Activated T-helper 17 cell treated with anti-CD3 and anti-CD28 coated beads, Interleukin-2, amount 50 U/mL, for 72 hours (primary cell): ENCODE measurements at regions not wholly inside any gene's neighbourhood (a gene's known extent, or its start where the extent isn't known, plus 50 kb on each side); places are given as distances from the start of the nearest gene placed in this dataset.

ENCODE experiments used
- ATAC-seq: fragments of 150-1000 bp; cut with Tn5 transposase; replicated peaks from 2 replicates; pipeline ENCODE4 v1.10.0; 2021; ENCODE audit warnings: mild to moderate bottlenecking, moderate library complexity
- H3K27ac Mint-ChIP-seq: one replicate; pipeline ENCODE4 v1.8.0; 2022; ENCODE audit warnings: mixed read lengths
- H3K27me3 Mint-ChIP-seq: one replicate; pipeline ENCODE4 v1.8.0; 2022; ENCODE audit warnings: mixed read lengths
- H3K36me3 Mint-ChIP-seq: one replicate; pipeline ENCODE4 v1.8.0; 2022; ENCODE audit warnings: low read depth, mild to moderate bottlenecking, mixed read lengths
- H3K4me1 Mint-ChIP-seq: one replicate; pipeline ENCODE4 v1.8.0; 2022; ENCODE audit warnings: mixed read lengths
- H3K4me3 Mint-ChIP-seq: one replicate; pipeline ENCODE4 v1.8.0; 2022; ENCODE audit warnings: mild to moderate bottlenecking, mixed read lengths
- H3K9me3 Mint-ChIP-seq: one replicate; pipeline ENCODE4 v1.8.0; 2022; ENCODE audit warnings: mixed read lengths

DNA sequence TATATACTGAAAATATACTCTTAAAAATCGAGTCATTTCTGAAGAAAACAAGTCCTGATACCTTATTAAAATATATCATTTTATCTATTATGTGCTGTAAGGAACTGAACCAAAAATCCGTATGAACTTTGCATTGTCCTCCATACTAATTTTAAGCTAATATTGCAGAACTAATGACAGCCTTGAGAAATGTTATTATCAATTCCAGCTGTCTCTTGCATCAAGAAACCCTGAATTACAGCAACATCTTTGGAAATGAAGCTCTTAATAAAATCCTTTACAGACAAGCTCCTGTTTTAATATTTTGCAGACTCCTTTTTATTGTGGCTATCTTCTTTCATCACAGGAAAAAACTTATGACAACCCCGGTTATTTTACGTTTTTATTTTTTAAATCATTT, 1335.3 kb downstream of the EFNB2 start:
- H3K4me3 Mint-ChIP-seq: no peak overlapping the region
- ATAC-seq: no peak
- H3K4me1 Mint-ChIP-seq: no peaks in the 10 kb centered on the region
- H3K9me3 Mint-ChIP-seq: no peaks in the 10 kb centered on the region
- H3K36me3 Mint-ChIP-seq: no peaks in the 10 kb centered on the region
- H3K27ac Mint-ChIP-seq: no peak overlapping the region
- H3K27me3 Mint-ChIP-seq: no peaks in the 10 kb centered on the region

DNA sequence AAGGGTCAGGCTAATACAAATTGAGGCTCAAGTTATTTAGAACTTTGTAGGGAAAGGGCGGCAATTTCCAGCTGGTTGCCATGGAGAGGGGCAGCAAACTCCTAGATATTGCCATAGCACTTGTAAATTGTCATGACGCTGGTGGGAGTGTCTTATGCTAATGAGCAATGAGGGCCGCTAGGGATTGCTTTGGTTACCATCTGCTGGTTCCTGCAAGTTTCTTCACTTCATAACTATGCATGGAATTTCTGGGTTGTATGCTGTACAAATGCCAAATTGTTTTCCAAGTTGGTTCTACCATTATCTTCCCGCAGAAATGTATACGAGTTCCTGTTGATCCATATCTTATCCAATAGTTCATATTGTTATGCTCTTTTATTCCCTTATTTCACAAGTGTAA, 1339.4 kb downstream of the EFNB2 start:
- Mint-ChIP-seq H3K27me3 (no peaks in the 10 kb centered on the region), H3K4me3 (no peak overlapping the region), H3K9me3 (no peaks in the 10 kb centered on the region), H3K4me1 (no peaks in the 10 kb centered on the region), H3K36me3 (no peaks in the 10 kb centered on the region), H3K27ac (no peak overlapping the region)
- ATAC-seq: no peak

DNA sequence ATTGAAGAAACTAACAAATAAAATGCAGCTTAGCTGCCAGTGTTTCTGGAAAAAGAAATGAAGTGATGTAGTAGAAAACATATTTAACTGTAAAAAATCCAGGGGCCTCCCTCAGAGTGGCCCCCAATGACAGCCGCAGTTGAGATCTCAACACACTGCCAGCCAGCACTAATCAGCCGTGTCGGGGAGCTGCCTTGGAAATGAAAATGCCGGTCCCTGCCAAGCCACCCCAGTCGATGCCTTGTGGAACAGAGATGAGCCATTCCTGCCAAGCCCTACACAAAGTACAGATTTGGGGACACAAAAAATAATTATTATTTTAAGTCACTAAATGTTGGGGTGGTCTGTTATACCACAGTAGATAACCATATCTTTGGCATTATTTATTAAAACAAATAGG, 1342.4 kb downstream of the EFNB2 start:
- H3K36me3 Mint-ChIP-seq: no peaks in the 10 kb centered on the region
- no peak overlapping the region for H3K27ac Mint-ChIP-seq
- H3K4me3 Mint-ChIP-seq: no peak overlapping the region
- no peak for ATAC-seq
- no peaks in the 10 kb centered on the region for H3K9me3 Mint-ChIP-seq
- no peaks in the 10 kb centered on the region for H3K27me3 Mint-ChIP-seq
- H3K4me1 Mint-ChIP-seq: no peaks in the 10 kb centered on the region

DNA sequence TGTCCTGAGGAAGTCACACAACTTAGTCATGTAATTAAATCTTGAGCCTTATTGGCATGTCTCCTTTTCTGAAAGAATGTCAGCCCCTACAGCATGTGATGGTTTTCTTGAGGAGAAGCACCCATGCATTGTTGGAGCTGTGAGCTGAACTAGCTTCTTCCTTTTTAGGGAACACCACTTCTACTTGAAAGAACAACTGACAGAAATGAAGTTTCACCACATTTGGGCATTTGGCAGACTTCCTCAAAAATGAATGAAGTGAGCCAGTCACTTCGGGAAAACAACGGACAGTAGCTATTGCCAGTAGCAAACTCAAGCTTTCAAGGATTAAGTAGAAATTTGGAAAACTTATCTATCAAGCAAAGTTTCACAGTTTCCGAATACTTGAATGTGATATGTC, 1351.3 kb downstream of the EFNB2 start:
- Mint-ChIP-seq H3K4me3 (no peak overlapping the region), H3K27ac (no peak overlapping the region), H3K9me3 (no peaks in the 10 kb centered on the region), H3K36me3 (no peaks in the 10 kb centered on the region), H3K4me1 (no peaks in the 10 kb centered on the region), H3K27me3 (peaks cover 3% of the 10 kb centered on the region)
- ATAC-seq: no peak

DNA sequence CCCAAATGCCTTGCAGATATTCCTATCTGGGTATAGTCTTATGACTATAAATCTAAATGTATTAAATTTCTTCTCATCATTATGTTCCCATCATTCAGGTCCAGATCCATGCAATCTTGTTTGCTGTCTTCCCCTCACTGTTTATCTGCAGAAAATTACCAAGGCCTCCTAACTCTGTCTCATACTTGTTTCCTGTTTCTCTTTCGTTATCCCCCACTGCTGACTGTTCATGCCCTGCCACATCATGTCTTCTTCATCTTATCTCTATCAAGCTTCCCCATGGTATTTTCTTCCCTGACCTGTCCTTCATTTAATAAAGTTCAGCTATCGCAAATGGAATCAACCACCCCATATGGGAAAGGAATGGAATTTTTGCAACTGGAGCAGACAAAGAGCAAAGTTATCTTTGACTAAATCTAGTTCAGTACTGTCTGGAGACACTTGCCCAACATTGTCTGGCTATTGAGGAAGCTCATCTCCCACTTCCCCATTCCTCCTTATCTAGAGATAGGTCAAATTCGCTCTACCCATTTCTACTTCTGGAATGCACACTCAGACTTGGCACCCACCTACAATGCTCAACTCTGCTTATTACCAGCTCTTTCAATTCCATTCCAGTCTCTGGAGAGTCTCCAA, 1358.1 kb downstream of the EFNB2 start:
- Mint-ChIP-seq H3K9me3 (no peaks in the 10 kb centered on the region), H3K4me1 (no peaks in the 10 kb centered on the region), H3K27ac (no peak overlapping the region), H3K27me3 (no peaks in the 10 kb centered on the region), H3K4me3 (no peak overlapping the region), H3K36me3 (no peaks in the 10 kb centered on the region)
- peak; percentile 50 for ATAC-seq

- no peaks in the 10 kb centered on the region for H3K36me3 Mint-ChIP-seq
- no peak overlapping the region for H3K27ac Mint-ChIP-seq
- no peaks in the 10 kb centered on the region for H3K9me3 Mint-ChIP-seq
- peaks cover 3% of the 10 kb centered on the region for H3K27me3 Mint-ChIP-seq
- no peak for ATAC-seq
- H3K4me1 Mint-ChIP-seq: peaks cover 4% of the 10 kb centered on the region
- H3K4me3 Mint-ChIP-seq: no peak overlapping the region
These were observed 1365.0 kb downstream of the EFNB2 start for GRCh38 chr13:105170438-105170837.

- Mint-ChIP-seq H3K4me3 (no peak overlapping the region), H3K36me3 (no peaks in the 10 kb centered on the region), H3K9me3 (no peaks in the 10 kb centered on the region), H3K27ac (no peak overlapping the region), H3K4me1 (peaks cover 4% of the 10 kb centered on the region), H3K27me3 (peaks cover 3% of the 10 kb centered on the region)
- no peak for ATAC-seq
These were observed 1367.2 kb downstream of the EFNB2 start for GRCh38 chr13:105168295-105168694.

DNA sequence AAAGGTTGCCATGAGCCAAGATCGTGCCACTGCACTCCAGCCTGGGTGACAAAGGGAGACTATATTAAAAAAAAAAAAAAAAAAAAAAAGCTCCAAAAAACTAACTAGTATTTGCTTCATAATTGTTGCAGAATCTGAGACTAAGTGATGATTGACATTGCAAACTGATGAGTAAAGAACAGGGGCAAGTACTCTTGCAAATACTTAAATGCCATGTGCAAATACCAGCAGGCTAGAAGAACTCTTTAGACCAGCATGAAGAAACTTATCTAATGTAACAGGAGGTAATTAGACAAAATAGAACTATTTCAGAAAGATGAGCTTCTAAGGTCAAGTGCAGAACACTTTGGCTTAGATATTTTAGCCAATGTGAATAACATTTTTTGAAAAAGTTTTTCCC, 1368.1 kb downstream of the EFNB2 start:
- H3K27me3 Mint-ChIP-seq: peaks cover 3% of the 10 kb centered on the region
- no peaks in the 10 kb centered on the region for H3K9me3 Mint-ChIP-seq
- H3K4me3 Mint-ChIP-seq: no peak overlapping the region
- no peak overlapping the region for H3K27ac Mint-ChIP-seq
- H3K36me3 Mint-ChIP-seq: no peaks in the 10 kb centered on the region
- ATAC-seq: no peak
- peaks cover 4% of the 10 kb centered on the region for H3K4me1 Mint-ChIP-seq

DNA sequence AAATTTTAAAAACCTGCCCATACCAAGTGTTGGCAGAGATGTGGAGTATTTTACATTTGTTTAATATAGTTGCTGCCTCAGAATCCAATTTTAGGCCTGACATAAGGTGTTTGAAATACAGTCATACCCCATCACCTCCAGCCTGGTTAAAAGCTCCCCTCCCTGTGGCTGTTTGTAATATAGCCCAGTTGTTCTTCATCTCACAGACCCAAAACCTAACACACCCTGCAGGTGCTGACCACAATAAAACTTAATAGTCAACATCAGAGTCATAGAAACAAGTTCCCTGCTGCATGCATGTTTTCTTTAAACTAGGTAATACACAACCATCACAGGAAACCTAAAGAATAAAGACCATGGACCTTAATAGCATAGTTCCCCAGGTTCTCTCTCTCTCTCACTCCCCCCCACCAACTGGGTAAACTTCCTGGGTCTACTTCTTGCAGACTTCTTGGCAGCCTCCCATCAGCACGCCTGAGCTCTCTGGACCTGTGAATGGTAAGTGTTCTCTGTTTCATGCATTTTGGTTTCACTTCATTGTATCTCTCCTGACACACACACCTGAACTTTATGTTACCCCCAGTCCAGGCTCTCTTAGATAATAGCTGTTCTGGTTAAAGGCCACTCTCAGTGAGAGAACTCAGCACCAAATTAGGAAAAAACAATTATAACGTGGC, 1369.9 kb downstream of the EFNB2 start:
- no peaks in the 10 kb centered on the region for H3K9me3 Mint-ChIP-seq
- no peaks in the 10 kb centered on the region for H3K36me3 Mint-ChIP-seq
- no peak for ATAC-seq
- H3K4me1 Mint-ChIP-seq: peaks cover 4% of the 10 kb centered on the region
- H3K27ac Mint-ChIP-seq: no peak overlapping the region
- no peak overlapping the region for H3K4me3 Mint-ChIP-seq
- H3K27me3 Mint-ChIP-seq: peaks cover 3% of the 10 kb centered on the region

DNA sequence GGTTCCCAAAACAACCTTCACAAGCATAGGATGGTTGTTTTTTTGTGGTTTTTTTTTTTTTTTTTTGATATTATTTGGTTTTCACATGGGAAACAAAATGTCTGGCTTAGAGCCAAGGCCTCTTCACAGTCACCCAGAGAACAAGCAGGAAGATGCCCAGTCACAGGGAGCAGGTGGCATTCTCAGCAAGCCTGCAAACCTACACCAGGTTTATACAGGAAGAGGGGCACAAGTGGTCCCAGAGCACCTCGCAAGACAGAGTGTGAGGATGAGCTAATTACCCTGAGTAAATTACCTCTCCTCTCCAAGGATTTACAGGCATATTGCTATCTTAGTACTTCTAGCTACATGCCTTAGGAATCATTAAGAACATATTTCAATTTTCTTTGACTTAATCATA, 1375.6 kb downstream of the EFNB2 start:
- H3K4me3 Mint-ChIP-seq: no peak overlapping the region
- H3K27me3 Mint-ChIP-seq: no peaks in the 10 kb centered on the region
- no peaks in the 10 kb centered on the region for H3K9me3 Mint-ChIP-seq

DNA sequence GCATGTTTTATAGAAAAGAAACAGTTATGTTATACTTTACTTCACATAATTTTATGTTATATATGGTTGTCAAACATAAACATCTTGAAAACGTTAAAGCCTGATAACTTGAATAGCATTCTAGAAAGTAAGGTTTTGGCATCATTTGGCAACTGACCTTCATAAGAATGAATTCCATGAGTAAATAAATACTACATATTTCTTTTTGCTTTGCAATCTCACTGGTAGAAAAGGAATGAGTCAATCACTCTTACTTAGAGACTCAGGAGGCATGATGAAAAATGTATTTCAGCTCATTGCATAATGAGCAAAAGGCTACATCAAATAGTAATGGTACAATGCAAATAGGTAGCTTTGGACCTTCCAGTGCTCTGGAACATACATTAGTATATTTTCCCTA, 1381.9 kb downstream of the EFNB2 start:
- no peaks in the 10 kb centered on the region for H3K4me1 Mint-ChIP-seq
- ATAC-seq: no peak
- no peak overlapping the region for H3K27ac Mint-ChIP-seq
- no peaks in the 10 kb centered on the region for H3K36me3 Mint-ChIP-seq
- H3K27me3 Mint-ChIP-seq: peaks cover 3% of the 10 kb centered on the region
- H3K4me3 Mint-ChIP-seq: no peak overlapping the region
- no peaks in the 10 kb centered on the region for H3K9me3 Mint-ChIP-seq

More for the DNA sequence above, 1375.6 kb downstream of the EFNB2 start:
- no peaks in the 10 kb centered on the region for H3K4me1 Mint-ChIP-seq
- H3K36me3 Mint-ChIP-seq: no peaks in the 10 kb centered on the region
- ATAC-seq: no peak
- no peak overlapping the region for H3K27ac Mint-ChIP-seq

GRCh38 chr13:105151639-105152038, 1383.8 kb downstream of the EFNB2 start:
- no peak for ATAC-seq
- Mint-ChIP-seq H3K27me3 (peaks cover 3% of the 10 kb centered on the region), H3K36me3 (no peaks in the 10 kb centered on the region), H3K4me1 (no peaks in the 10 kb centered on the region), H3K9me3 (no peaks in the 10 kb centered on the region), H3K4me3 (no peak overlapping the region), H3K27ac (no peak overlapping the region)

- H3K27me3 Mint-ChIP-seq: peaks cover 3% of the 10 kb centered on the region
- no peak for ATAC-seq
- H3K4me1 Mint-ChIP-seq: no peaks in the 10 kb centered on the region
- H3K36me3 Mint-ChIP-seq: no peaks in the 10 kb centered on the region
- H3K4me3 Mint-ChIP-seq: no peak overlapping the region
- no peak overlapping the region for H3K27ac Mint-ChIP-seq
- no peaks in the 10 kb centered on the region for H3K9me3 Mint-ChIP-seq
These were observed 1388.0 kb downstream of the EFNB2 start for GRCh38 chr13:105147461-105147860.

DNA sequence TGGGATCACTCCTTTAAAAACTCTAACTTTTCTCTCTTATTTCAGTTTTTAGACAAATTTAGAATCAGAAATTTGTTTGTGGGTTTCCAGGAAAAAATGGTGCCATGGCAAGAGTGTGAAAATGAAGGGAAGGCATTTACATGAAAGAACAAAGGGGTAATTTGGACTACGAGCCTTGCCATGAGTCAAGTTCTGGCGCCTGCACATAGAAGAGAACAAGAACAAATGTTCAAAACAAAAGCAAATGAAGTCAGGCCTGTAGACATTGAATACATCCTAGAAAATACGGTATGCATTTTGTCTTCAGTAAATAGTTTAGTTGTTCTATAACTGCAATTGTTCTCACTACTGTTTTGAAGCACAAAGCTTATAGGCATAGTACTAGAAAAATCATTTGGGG, 1390.5 kb downstream of the EFNB2 start:
- Mint-ChIP-seq H3K27ac (no peak overlapping the region), H3K36me3 (no peaks in the 10 kb centered on the region), H3K9me3 (no peaks in the 10 kb centered on the region), H3K4me1 (no peaks in the 10 kb centered on the region), H3K27me3 (no peaks in the 10 kb centered on the region), H3K4me3 (no peak overlapping the region)
- ATAC-seq: no peak

GRCh38 chr13:105144020-105144419, 1391.4 kb downstream of the EFNB2 start:
- Mint-ChIP-seq H3K4me3 (no peak overlapping the region), H3K27me3 (no peaks in the 10 kb centered on the region), H3K9me3 (no peaks in the 10 kb centered on the region), H3K4me1 (no peaks in the 10 kb centered on the region), H3K27ac (no peak overlapping the region), H3K36me3 (no peaks in the 10 kb centered on the region)
- ATAC-seq: no peak
